IPS-18a (cell line): ENCODE measurements at regions not wholly inside any gene's neighbourhood (a gene's known extent, or its start where the extent isn't known, plus 50 kb on each side); places are given as distances from the start of the nearest gene placed in this dataset.

Experiments used
- H3K27ac ChIP-seq: one replicate; pipeline ENCODE4 v1.5.1; 2013; ENCODE audit warnings: low read length
- H3K27me3 ChIP-seq: one replicate; pipeline ENCODE4 v1.6.1; 2013; ENCODE audit warnings: mild to moderate bottlenecking, low read length; ENCODE audit not compliant: control insufficient read depth, insufficient read depth
- H3K36me3 ChIP-seq: one replicate; pipeline ENCODE4 v1.6.1; 2013; ENCODE audit warnings: low read depth, low read length; ENCODE audit not compliant: control insufficient read depth
- H3K4me1 ChIP-seq: one replicate; pipeline ENCODE4 v1.6.1; 2013; ENCODE audit warnings: low read depth, low read length; ENCODE audit not compliant: control insufficient read depth
- H3K4me3 ChIP-seq: one replicate; pipeline ENCODE4 v1.5.1; 2013; ENCODE audit warnings: low read length
- H3K9ac ChIP-seq: one replicate; pipeline ENCODE4 v1.6.1; 2013; ENCODE audit warnings: mild to moderate bottlenecking, low read length, moderate library complexity
- H3K9me3 ChIP-seq: one replicate; pipeline ENCODE4 v1.6.1; 2013; ENCODE audit warnings: low read depth, low read length; ENCODE audit not compliant: control insufficient read depth

- no peak overlapping the region for H3K9ac ChIP-seq
- no peaks in the 10 kb centered on the region for H3K27me3 ChIP-seq
- no peaks in the 10 kb centered on the region for H3K36me3 ChIP-seq
- no peak overlapping the region for H3K4me3 ChIP-seq
- no peaks in the 10 kb centered on the region for H3K4me1 ChIP-seq
- no peak overlapping the region for H3K27ac ChIP-seq
- no peaks in the 10 kb centered on the region for H3K9me3 ChIP-seq
Observed at GRCh38 chr2:67294218-67294617, 102.9 kb upstream of the ETAA1 start.

GRCh38 chr2:67295406-67295805 lies 101.7 kb upstream of the ETAA1 start:
- H3K4me3 ChIP-seq: no peak overlapping the region
- no peaks in the 10 kb centered on the region for H3K4me1 ChIP-seq
- H3K9ac ChIP-seq: no peak overlapping the region
- no peak overlapping the region for H3K27ac ChIP-seq
- H3K27me3 ChIP-seq: no peaks in the 10 kb centered on the region
- no peaks in the 10 kb centered on the region for H3K9me3 ChIP-seq
- no peaks in the 10 kb centered on the region for H3K36me3 ChIP-seq

- H3K27me3 ChIP-seq: no peaks in the 10 kb centered on the region
- no peak overlapping the region for H3K27ac ChIP-seq
- no peaks in the 10 kb centered on the region for H3K4me1 ChIP-seq
- H3K36me3 ChIP-seq: no peaks in the 10 kb centered on the region
- no peak overlapping the region for H3K9ac ChIP-seq
- H3K9me3 ChIP-seq: no peaks in the 10 kb centered on the region
- H3K4me3 ChIP-seq: no peak overlapping the region
Observed at GRCh38 chr2:67295851-67296250, 101.3 kb upstream of the ETAA1 start.

- H3K4me3 ChIP-seq: no peak overlapping the region
- H3K27ac ChIP-seq: no peak overlapping the region
- no peaks in the 10 kb centered on the region for H3K36me3 ChIP-seq
- no peak overlapping the region for H3K9ac ChIP-seq
- H3K9me3 ChIP-seq: no peaks in the 10 kb centered on the region
- H3K27me3 ChIP-seq: no peaks in the 10 kb centered on the region
- H3K4me1 ChIP-seq: no peaks in the 10 kb centered on the region
Observed at GRCh38 chr2:67304300-67304890, 92.7 kb upstream of the ETAA1 start.

GRCh38 chr2:67309281-67309680 lies 87.9 kb upstream of the ETAA1 start:
- Histone ChIP-seq H3K4me1 (no peaks in the 10 kb centered on the region), H3K27me3 (no peaks in the 10 kb centered on the region), H3K36me3 (no peaks in the 10 kb centered on the region), H3K9me3 (no peaks in the 10 kb centered on the region), H3K9ac (no peak overlapping the region), H3K27ac (no peak overlapping the region), H3K4me3 (no peak overlapping the region)

- Histone ChIP-seq H3K4me3 (no peak overlapping the region), H3K9me3 (no peaks in the 10 kb centered on the region), H3K27ac (no peak overlapping the region), H3K9ac (no peak overlapping the region), H3K4me1 (no peaks in the 10 kb centered on the region), H3K36me3 (no peaks in the 10 kb centered on the region), H3K27me3 (no peaks in the 10 kb centered on the region)
Observed at GRCh38 chr2:67311536-67311935, 85.6 kb upstream of the ETAA1 start.

- H3K9ac ChIP-seq: no peak overlapping the region
- H3K27ac ChIP-seq: no peak overlapping the region
- H3K27me3 ChIP-seq: no peaks in the 10 kb centered on the region
- H3K36me3 ChIP-seq: no peaks in the 10 kb centered on the region
- no peaks in the 10 kb centered on the region for H3K4me1 ChIP-seq
- no peak overlapping the region for H3K4me3 ChIP-seq
- no peaks in the 10 kb centered on the region for H3K9me3 ChIP-seq
Observed at GRCh38 chr2:67312871-67313270, 84.3 kb upstream of the ETAA1 start.

- H3K27ac ChIP-seq: no peak overlapping the region
- no peaks in the 10 kb centered on the region for H3K9me3 ChIP-seq
- no peak overlapping the region for H3K9ac ChIP-seq
- H3K4me1 ChIP-seq: no peaks in the 10 kb centered on the region
- no peaks in the 10 kb centered on the region for H3K36me3 ChIP-seq
- no peak overlapping the region for H3K4me3 ChIP-seq
- H3K27me3 ChIP-seq: no peaks in the 10 kb centered on the region
Observed at GRCh38 chr2:67313536-67313935, 83.6 kb upstream of the ETAA1 start.

GRCh38 chr2:67318031-67318430 lies 79.1 kb upstream of the ETAA1 start:
- Histone ChIP-seq H3K4me1 (peaks cover 22% of the 10 kb centered on the region), H3K9me3 (no peaks in the 10 kb centered on the region), H3K36me3 (no peaks in the 10 kb centered on the region), H3K9ac (no peak overlapping the region), H3K4me3 (no peak overlapping the region), H3K27me3 (no peaks in the 10 kb centered on the region), H3K27ac (no peak overlapping the region)

GRCh38 chr2:67318563-67318962 lies 78.6 kb upstream of the ETAA1 start:
- H3K36me3 ChIP-seq: no peaks in the 10 kb centered on the region
- no peak overlapping the region for H3K4me3 ChIP-seq

GRCh38 chr2:67318993-67319481 lies 78.1 kb upstream of the ETAA1 start:
- Histone ChIP-seq H3K27ac (no peak overlapping the region), H3K9me3 (no peaks in the 10 kb centered on the region), H3K27me3 (no peaks in the 10 kb centered on the region), H3K9ac (no peak overlapping the region), H3K4me3 (no peak overlapping the region), H3K36me3 (no peaks in the 10 kb centered on the region), H3K4me1 (peaks cover 25% of the 10 kb centered on the region)

More at GRCh38 chr2:67318563-67318962, 78.6 kb upstream of the ETAA1 start:
- no peak overlapping the region for H3K9ac ChIP-seq
- H3K27me3 ChIP-seq: no peaks in the 10 kb centered on the region
- H3K9me3 ChIP-seq: no peaks in the 10 kb centered on the region
- peaks cover 25% of the 10 kb centered on the region for H3K4me1 ChIP-seq
- no peak overlapping the region for H3K27ac ChIP-seq

- H3K27ac ChIP-seq: peak overlapping the region; percentile 43
- H3K27me3 ChIP-seq: no peaks in the 10 kb centered on the region
- peaks cover 32% of the 10 kb centered on the region for H3K4me1 ChIP-seq
- peak overlapping the region; percentile 12 for H3K9ac ChIP-seq
- peak overlapping the region; percentile 0 for H3K4me3 ChIP-seq
- no peaks in the 10 kb centered on the region for H3K9me3 ChIP-seq
- H3K36me3 ChIP-seq: no peaks in the 10 kb centered on the region
Observed at GRCh38 chr2:67320861-67321587, 76.1 kb upstream of the ETAA1 start.
